ENCODE measurements at regions not wholly inside any gene's neighbourhood (a gene's known extent, or its start where the extent isn't known, plus 50 kb on each side); places are given as distances from the start of the nearest gene placed in this dataset.
"Not testable (repeated sequence)": the region's sequence is repeated elsewhere in the genome, so short reads cannot be mapped to it uniquely, and the experiment has no call there.

DNA sequence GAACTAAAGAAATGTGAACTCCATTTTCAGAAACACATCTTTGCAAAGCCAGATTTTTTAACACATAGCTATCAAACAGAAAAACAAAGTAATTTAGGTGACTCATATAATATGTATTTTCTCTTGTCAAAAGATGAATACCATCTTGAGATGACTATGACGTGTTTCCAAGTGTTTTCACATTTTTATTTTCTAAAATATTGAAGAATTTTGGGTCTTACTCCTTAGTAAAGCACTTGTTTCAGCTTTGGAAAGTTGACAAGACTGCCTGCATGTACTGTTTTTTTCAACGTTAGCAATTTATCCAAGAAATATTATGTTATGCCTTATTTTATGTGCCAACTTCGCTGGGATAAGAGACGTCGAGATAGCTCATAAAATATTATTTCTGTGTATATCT is 733.9 kb upstream of the EPHA5 start:
- DNase-seq (ENCODE audit: low read depth), result no peak

DNA sequence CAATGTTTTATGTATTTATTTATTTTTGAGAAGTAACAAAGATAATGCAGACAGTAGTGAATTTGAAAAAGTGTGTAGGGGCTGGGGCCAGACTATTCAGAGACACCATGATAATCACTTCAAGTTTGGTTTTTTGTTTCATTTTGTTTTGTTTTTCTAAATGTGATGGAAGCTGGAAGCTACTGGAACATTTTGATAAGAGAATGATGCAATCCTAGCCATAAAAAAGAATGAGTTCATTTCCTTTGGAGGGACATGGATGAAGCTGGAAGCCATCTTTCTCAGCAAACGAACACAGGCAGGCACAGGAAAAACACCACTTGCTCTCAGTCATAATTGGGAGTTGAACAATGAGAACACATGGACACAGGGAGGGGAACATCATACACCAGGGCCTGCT is 706.6 kb upstream of the EPHA5 start:
- no peak for DNase-seq (ENCODE audit: low read depth)

DNA sequence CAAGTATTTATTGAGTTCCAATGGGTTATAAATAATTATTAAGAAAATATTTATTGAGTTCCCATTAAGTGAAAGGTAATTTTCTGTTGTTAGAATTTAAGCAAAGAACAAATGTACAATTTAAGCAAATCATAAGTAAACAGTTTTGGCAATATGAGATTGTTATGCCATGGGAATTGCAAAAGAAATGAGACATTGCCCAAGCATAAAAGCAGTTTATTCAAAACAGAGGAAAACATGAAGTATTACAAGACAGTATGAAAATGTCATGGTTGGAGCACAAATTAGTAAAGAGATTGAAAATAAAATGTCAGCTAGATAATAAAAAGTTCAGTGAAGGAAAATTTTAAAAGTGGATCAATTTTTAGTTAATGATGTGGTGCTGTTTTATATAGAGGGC is 706.1 kb upstream of the EPHA5 start:
- DNase-seq (ENCODE audit: low read depth), result no peak

DNA sequence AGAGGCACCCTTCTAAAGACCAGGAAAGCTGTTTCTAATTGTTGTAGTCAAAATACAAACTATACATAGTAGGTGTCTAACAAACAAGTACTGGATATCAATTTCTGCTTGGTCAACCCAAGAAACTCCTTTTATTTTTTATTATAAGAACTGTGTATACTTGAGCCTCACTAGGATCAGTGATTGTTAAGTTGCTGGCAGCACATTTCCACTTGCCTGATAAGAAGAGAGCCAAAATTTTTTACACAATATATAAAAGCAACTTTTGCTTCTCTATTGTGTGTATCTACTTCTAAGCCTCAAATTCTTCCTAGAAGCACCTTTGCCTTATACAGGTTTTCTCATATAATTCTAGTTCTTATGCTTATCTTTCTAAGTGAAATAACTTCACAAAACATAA is 703.0 kb upstream of the EPHA5 start:
- no peak for DNase-seq (ENCODE audit: low read depth)

DNA sequence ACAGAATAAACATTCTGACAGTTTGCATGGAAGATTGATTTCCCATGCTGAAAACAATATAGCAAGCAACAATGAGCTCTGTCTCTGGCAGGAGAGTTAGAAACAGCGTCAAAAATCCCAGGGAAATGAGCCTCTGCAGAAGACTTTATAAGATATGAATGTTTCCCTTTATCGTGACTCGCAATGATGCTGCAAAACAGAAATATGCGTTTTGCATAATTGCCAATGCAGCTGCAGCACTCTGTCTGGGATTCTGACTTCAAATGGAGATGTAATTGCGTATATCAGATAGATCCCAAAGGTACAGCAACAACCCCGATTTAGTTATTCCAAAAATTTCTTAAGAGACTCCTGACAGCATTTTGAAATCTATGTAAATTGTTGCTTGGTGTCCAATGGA is 702.4 kb upstream of the EPHA5 start:
- no peak for DNase-seq (ENCODE audit: low read depth)

DNA sequence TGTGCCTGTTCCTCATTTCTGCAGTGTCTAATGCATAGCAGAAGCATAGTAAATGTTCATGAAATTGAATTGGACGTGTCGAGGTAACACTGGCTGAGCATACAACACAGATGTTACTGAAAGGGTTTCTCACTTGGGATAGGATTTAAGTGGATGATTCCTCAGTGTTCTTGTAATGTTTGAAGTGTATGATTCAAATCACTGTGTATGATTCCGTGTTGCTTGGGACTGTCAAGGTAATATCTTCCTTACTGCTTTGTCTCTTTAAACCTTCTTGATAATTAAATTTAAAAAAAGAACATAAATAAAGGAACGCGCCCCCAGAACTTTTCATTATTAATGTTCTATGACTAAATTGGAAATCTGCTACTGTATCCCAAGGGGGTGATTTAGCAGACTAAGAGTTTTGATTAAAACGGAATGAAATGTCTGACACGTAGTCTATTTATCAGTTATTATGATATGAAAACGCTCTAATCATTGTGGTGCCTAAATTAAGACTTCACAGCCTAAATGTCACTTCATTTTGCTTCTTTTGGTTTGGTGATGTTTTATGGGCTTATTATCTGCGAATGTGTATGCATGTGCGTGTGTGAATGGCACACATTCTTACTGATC is 696.9 kb upstream of the EPHA5 start:
- DNase-seq (ENCODE audit: low read depth), result no peak

DNA sequence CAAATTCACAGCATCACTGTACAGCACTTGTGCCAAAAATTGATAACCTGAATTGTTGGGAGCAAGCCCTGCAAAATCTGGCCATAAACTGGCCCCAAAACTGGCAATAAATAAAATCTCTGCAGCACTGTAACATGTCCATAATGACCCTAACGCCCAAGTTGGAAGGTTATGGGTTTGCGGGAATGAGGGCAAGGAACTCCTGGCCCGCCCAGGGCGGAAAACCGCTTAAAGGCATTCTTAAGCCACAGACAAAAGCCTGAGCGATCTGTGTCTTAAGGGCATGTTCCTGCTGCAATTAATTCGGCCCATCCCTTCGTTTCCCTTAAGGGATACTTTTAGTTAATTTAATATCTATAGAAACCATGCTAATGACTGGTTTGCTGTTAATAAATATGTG is 690.1 kb upstream of the EPHA5 start:
- not testable (repeated sequence) for DNase-seq (ENCODE audit: low read depth)

DNA sequence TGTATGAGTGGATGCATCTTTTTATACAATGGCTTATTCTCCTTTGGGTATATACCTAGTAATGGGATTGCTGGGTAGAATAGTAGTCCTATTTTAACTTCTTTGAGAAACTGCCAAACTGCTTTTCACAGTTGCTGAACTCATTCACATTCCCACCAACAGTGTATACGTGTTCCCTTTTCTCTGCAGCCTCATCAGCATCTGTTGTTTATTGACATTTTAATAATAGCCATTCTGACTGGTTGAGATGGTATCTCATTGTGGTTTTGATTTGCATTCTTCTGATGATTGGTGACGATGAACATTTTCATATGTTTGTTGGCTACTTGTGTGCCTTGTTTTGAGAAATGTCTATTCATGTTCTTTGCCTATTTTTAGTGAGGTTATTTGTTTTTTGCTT is 687.0 kb upstream of the EPHA5 start:
- DNase-seq (ENCODE audit: low read depth), result no peak

DNA sequence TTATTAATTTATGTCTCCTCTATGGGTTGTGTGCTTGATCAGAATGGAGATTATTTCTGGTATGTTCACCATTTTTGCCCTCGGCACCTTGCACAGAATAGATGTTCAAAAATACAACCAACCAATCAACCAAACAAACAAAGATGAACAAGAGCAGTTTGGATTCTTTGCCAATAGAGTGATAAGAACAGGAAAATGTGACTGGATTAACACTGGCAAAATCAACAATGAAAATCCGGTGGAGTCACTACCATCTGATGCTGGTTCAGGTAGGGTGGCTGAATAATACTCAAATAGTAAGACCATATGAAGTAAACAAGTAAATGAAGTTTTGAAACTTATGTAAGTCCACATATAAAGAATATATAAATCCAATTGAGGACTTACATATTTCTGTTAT is 685.0 kb upstream of the EPHA5 start:
- DNase-seq (ENCODE audit: low read depth), result no peak

DNA sequence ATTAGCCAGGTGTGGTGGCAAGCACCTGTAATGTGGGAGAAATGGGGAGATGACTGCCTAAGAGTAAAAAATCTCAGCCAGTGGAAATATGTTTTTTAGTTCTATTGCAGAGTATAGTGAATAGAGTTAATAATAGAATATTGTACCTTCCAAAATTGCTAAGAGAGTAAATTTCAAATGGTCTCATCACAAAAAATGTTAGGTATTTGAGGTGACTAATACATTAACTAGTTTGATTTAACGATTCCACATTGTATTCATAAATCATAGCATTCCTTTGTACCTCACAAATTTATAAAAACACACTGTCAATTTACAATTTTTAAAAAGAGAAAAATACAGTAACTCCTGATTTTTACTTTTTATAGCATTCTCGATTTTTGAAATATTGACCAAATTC is 681.5 kb upstream of the EPHA5 start:
- DNase-seq (ENCODE audit: low read depth), result no peak

DNA sequence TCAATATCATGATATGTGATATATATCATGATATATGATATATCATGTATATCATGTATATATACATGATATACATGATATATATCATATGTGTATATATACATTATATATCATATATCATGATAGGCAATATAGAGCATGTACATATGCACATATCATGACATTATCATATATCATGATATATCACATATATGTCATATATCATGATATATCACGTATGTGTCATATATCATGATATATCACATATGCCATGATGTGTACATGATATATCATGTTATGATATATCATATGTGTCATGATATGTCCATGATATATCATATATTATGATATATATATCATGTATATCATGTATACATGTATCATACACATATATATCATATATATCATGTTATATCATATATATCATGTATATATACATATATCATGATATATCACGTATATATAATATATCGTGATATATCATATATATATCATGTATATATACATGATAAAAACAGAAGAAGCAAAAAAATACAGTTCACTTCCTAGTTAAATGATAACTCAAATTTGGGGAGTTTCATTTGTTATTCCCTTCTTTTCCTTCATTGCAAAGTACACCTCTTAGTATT is 670.1 kb upstream of the EPHA5 start:
- no peak for DNase-seq (ENCODE audit: low read depth)

DNA sequence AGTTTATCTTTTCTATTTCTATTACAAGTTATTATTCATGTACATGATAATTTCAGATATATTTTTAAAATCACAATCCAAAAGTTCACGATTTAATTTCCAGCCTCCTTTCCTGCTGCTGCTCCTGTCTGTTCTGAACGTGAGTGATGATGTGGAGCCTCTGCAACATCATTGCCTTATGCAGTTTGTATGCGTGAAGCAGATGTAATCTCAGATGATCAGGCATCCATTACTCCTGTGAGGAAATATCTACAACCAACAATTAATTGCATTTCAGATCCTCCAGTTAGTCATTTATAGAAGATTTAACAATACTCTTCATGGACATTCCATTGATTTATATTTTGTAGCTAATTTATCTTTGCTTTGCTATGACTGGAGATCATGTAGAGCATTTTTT is 668.7 kb upstream of the EPHA5 start:
- DNase-seq (ENCODE audit: low read depth), result no peak

DNA sequence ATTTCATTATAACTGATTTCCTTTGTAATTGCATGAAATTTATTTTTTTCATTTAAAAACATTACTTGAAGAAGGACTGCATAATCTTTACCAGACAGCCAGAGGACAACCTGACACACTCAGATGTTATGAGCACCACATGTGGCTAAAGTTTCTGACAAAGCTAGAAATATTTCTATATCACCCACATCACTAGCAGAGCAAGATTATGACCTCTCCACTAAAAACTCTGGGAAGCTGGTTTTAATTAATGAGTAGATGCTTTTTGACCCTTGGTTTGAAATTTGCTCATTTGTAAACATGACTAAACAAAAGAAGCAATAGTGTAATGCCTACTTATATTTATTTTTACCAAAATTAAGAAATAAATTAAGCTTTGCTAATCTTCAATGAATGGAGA is 661.5 kb upstream of the EPHA5 start:
- DNase-seq (ENCODE audit: low read depth), result no peak

DNA sequence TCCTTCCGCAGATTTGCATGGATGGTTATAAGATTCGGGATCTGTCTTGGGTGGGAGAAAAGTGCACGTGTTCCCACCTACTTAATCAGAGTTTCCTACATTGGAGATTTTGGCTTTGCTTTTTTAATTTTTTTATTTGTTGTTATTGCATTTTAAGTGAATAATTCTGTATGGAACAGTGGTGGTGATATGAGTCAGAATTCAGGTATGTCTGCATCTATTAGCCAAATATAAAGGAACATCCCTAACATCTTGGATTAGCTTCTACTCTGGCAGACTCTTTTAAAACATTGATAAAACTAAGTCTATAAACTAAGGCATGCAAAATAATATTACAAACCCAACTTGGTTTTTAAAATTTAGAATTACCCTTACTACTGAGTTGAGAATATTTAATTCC is 659.8 kb upstream of the EPHA5 start:
- DNase-seq (ENCODE audit: low read depth), result no peak

DNA sequence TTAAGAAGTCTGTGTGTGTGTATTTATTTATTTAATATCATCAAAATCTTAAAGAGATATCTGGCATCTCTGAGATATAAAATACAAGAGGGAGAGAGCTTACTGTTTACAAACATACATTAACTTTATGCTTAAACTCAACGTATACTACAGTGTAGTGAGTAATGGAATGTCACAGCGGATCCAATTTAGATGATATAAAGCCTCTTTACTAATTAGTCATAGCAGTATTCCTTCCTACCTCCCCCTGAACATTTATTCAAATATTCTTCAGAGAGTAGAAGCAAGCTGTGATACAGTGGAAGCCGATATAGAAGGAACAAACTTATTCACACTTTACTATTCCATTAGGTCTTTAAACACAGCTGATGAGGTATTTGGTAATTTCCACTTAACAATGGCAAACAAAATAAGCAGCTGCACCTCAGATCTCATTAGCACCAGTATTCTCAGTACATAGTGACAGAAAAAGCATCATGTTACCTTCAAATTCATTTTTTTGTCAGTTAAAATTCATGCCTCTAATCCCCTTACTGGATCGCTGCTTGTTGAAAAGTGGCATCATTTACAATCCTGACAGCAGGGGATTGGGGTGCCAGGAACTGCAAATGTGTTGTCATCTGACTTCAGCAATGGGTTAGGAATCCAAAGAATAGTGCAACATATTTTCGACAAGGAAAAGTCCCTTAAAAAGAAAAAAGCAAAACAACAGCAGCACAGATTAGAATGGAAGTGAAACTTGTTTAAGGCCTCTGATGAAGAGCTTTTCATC is 658.7 kb upstream of the EPHA5 start:
- DNase-seq (ENCODE audit: low read depth), result no peak

DNA sequence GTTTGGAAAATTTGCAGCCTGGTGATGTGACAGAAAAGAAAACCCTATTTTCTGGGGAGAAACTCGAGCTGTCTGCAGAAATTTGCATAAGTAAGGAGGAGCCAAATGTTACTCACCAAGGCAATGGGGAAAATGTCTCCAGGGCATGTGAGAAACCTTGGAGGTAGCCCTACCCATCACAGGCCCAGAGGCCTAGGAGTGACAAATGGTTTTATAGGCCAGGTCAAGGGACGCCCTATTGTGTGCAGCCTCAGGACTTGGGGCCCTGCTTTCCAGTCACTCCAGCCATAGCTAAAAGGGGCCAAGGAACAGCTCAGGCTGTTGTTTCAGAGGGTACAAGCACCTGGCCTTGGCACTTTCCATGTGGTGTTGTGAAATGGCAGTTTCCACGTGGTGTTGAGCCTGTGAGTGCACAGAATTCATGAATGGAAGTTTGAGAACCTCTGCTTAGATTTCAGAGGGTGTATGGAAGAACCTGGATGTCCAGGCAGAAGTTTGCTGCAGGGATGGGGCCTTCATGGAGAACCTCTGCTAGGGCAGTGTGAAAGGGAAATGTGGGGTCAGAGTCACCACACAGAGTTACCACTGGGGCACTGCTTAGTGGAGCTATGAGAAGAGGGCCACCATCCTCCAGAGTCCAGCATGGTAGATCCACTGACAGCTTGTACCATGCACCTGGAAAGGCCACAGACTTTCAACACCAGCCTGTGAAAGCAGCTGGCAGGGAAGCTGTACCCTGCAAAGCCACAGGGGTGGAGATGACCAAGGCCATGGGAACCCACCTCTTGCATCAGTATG is 637.6 kb upstream of the EPHA5 start:
- no peak for DNase-seq (ENCODE audit: low read depth)

DNA sequence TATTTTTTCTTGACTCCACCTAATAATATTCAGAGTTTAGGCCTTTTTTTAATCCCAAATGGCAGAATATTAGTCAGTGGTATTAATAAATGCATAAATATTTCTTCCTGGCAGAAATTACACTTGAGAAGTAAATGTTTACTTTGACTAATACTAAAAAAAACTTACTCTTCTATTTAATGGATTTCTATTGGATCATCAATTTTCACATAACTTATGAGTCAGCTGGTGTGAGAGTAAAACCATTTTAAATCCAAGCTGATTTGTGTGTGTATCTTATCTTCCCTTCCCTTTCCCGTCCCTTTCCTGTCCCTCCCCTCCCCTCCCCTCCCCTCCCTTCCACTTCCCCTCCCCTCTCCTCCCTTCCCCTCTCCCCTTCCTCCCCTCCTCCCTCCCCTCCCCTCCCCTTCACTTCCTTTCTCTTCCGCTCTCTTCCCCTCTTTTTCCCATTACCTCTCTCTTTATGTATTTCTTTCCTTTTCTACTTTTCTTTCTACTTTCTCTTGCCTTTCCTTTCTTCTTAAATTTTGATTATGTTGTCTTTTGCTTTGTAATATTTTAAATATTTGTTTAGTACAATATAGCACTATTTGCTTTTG is 630.1 kb upstream of the EPHA5 start:
- no peak for DNase-seq (ENCODE audit: low read depth)

DNA sequence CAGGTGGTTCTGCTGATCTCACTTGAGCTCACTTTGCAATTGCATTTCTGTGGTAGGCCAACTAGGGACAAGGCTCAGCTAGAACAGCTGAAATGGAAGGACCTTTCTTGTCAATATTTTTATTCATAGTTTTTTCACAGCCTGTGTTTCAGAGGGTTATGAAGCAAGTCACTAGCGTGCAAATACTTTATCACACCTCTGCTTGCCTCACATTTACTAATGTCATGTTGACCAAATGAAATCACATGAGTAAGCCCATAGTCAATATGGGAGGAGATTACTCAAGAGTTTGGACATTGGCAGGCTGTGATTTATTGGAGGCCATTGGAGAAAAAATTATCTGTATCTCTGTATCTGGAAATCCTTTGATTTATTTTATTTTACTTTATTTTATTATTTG is 628.3 kb upstream of the EPHA5 start:
- no peak for DNase-seq (ENCODE audit: low read depth)

DNA sequence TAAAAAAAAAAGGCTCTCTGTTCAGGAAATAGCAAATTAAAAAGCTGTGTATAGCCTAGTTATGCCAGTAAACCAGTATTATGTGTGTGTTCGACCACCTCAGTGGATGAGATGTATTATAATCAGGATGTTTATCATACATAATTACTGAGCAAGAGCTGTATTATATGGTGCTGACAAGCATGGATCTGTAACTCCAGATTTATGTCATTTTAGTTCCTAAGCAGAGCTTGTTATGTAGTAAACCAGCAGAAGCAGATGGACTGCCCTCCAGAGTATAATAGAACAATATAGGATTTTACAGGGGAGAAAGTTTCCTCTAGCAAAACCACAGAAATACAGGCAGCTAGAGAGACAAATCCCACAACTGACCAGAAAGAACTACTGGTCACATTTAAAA is 627.4 kb upstream of the EPHA5 start:
- DNase-seq (ENCODE audit: low read depth), result no peak

DNA sequence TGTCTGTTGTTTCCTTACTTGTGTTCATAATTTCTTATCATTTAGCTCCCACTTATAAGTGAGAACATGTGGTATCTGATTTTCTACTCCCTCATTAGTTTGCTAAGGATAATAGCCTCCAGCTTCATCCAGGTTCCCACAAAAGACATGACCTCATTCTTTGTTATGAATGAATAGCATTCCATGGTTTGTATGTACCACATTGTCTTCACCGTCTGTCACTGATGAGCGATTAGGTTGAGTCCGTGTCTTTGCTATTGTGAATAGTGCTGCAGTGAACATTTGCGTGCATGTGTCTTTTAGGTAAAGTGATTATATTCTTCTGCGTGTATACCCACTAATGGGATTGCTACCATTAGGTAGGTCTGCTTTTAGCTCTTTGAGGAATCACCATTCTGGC is 624.3 kb upstream of the EPHA5 start:
- no peak for DNase-seq (ENCODE audit: low read depth)

DNA sequence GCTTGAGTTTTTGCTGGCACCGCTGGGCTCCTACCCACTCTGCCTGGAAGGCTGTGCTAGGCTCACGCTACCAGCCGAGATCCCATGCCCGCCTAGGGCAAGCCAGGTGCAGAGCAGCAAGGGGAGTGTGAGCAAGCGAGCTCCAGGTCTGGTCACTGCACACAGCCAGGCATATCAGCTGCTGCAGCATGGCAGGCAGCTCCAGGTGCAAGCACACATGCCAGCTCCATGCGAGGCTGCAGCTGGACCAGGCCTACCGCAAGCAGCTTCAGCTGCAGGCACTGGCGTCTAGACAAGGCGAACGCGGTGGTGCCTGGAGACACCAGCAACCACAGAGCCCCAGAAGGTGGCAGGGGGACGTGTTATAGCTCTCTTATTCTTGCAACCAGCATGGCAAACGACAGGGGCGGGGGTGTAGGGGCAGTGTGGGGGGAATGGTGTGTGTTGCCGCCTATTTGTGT is 614.7 kb upstream of the EPHA5 start:
- DNase-seq (ENCODE audit: low read depth), result no peak

DNA sequence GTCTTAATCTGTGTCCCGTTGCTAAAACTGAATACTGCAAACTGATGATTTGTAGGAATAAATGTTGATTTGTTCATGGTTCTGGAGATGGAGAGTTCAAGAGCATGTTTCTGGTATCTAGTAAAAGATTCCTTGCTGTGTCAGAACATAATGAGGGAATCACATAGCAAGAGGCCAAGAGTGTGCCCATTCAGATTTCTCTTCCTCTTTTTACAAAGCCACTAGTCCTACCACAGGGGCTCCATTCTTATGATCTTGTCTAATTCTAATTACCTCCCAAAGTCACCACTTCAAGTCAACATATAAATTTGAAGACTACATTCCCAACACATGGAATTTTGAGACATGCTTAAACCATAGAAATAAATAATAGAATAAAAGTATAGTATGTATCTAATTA is 608.8 kb upstream of the EPHA5 start:
- DNase-seq (ENCODE audit: low read depth), result no peak
